OCI-LY7 (cell line): ENCODE measurements at regions not wholly inside any gene's neighbourhood (a gene's known extent, or its start where the extent isn't known, plus 50 kb on each side); places are given as distances from the start of the nearest gene placed in this dataset.

Experiments used
- BruUV-seq: library from RNA; stranded (reverse); fragments of 400-500 nt; replicated peaks from 2 replicates; lab custom pipeline; 2021; lab: Mats Ljungman, UMichigan
- CTCF ChIA-PET: fragments of 300-600 bp; sonication (Branson Sonifier 250); formaldehyde crosslinking; loops from one replicate; lab custom pipeline; 2022; ENCODE audit warnings: antibody characterized with exemption; ENCODE audit not compliant: unreplicated experiment; lab: Charles Lee
- POLR2A ChIA-PET: fragments of 300-600 bp; sonication (Branson Sonifier 250); formaldehyde crosslinking; loops from one replicate; lab custom pipeline; 2022; ENCODE audit warnings: antibody characterized with exemption; lab: Charles Lee
- DNase-seq: peaks from one replicate; pipeline ENCODE4 v3.0.0-alpha.2; 2015; ENCODE audit warnings: low spot score
- H2AFZ ChIP-seq: fragments of 200-600 bp; sonication (generic), shearing (Covaris generic); 2 replicates; pipeline ENCODE4 v1.6.1; 2014; ENCODE audit warnings: mild to moderate bottlenecking, antibody characterized with exemption, low read length, moderate library complexity
- H3K27ac ChIP-seq: fragments of 200-600 bp; sonication (generic); 2 replicates; pipeline ENCODE4 v1.5.1; 2014; ENCODE audit warnings: mixed run types, low read depth, mild to moderate bottlenecking, moderate library complexity, low read length, inconsistent platforms; ENCODE audit not compliant: poor library complexity, severe bottlenecking
- H3K36me3 ChIP-seq: fragments of 200-600 bp; sonication (generic); 2 replicates; pipeline ENCODE4 v1.6.1; 2014; ENCODE audit warnings: mild to moderate bottlenecking, antibody characterized with exemption, low read length, moderate library complexity, mixed read lengths; ENCODE audit not compliant: insufficient read depth
- H3K4me1 ChIP-seq: fragments of 200-600 bp; sonication (generic); 2 replicates; pipeline ENCODE4 v1.5.1; 2014; ENCODE audit warnings: mild to moderate bottlenecking, low read length; ENCODE audit not compliant: insufficient read depth, poor library complexity, severe bottlenecking
- H3K4me2 ChIP-seq: fragments of 200-600 bp; sonication (generic); 2 replicates; pipeline ENCODE4 v1.6.1; 2014; ENCODE audit warnings: mild to moderate bottlenecking, low read length
- H3K4me3 ChIP-seq: fragments of 200-600 bp; sonication (generic); 2 replicates; pipeline ENCODE4 v1.5.1; 2014; ENCODE audit warnings: mild to moderate bottlenecking, low read depth, low read length; ENCODE audit not compliant: poor library complexity, severe bottlenecking
- H3K79me2 ChIP-seq: fragments of 200-600 bp; sonication (generic); 2 replicates; pipeline ENCODE4 v1.6.1; 2016; ENCODE audit warnings: low read depth, mild to moderate bottlenecking, low read length, moderate library complexity, mixed read lengths; ENCODE audit not compliant: insufficient read depth
- H3K9me2 ChIP-seq: fragments of 200-600 bp; sonication (generic); 2 replicates; pipeline ENCODE4 v1.6.1; 2016; ENCODE audit warnings: mild to moderate bottlenecking, low read length, mixed read lengths; ENCODE audit not compliant: insufficient read depth
- H3K9me3 ChIP-seq: fragments of 200-600 bp; sonication (generic); 2 replicates; pipeline ENCODE4 v1.6.1; 2014; ENCODE audit warnings: mild to moderate bottlenecking, mixed run types, low read length, mixed read lengths
- H4K20me1 ChIP-seq: fragments of 200-600 bp; sonication (generic); 2 replicates; pipeline ENCODE4 v1.6.1; 2014; ENCODE audit warnings: mild to moderate bottlenecking, antibody characterized with exemption, low read length, moderate library complexity, mixed read lengths; ENCODE audit not compliant: insufficient read depth
- CTCF ChIP-seq: fragments of 200-600 bp; sonication (generic); conservative IDR thresholded peaks from 2 replicates; pipeline ENCODE4 v1.5.1; 2014; ENCODE audit warnings: mild to moderate bottlenecking, antibody characterized with exemption, low read length, moderate library complexity, mixed read lengths
- EZH2phosphoT487 ChIP-seq: fragments of 200-600 bp; sonication (generic); IDR thresholded peaks from 2 replicates; pipeline ENCODE4 v1.6.1; 2018; ENCODE audit warnings: low read depth, borderline replicate concordance, mild to moderate bottlenecking, mixed run types, antibody characterized with exemption, low read length, moderate library complexity, mixed read lengths
- intact Hi-C: fragments of 100-400 bp; cut with micrococcal nuclease; formaldehyde crosslinking; loops from one replicate; pipeline ENCODE4 v1.10.0; 2022; ENCODE audit not compliant: unreplicated experiment

GRCh38 chr4:17112292-17112659 is 213.8 kb upstream of the LDB2 start:
- no peak overlapping the region for H3K27ac ChIP-seq
- TF ChIP-seq EZH2phosphoT487 (no peak), CTCF (peak; percentile 75)
- peak; percentile 25 for DNase-seq
- no peak overlapping the region for H3K4me3 ChIP-seq
- H3K9me3 ChIP-seq, result no peaks in the 10 kb centered on the region
- no peaks in the 10 kb centered on the region for H3K9me2 ChIP-seq
- H3K79me2 ChIP-seq, result no peaks in the 10 kb centered on the region
- BruUV-seq, result no TSS peak
- H3K4me2 ChIP-seq, result no peak overlapping the region
- no peaks in the 10 kb centered on the region for H4K20me1 ChIP-seq
- CTCF ChIA-PET, result no interaction called here
- no peak overlapping the region for H2AFZ ChIP-seq
- intact Hi-C loops, result no loop called here
- H3K4me1 ChIP-seq, result no peaks in the 10 kb centered on the region
- POLR2A ChIA-PET, result no interaction called here
- H3K36me3 ChIP-seq, result no peaks in the 10 kb centered on the region

- TF ChIP-seq EZH2phosphoT487 (no peak), CTCF (no peak)
- Histone ChIP-seq H3K79me2 (no peaks in the 10 kb centered on the region), H3K4me2 (no peak overlapping the region), H4K20me1 (no peaks in the 10 kb centered on the region), H3K36me3 (no peaks in the 10 kb centered on the region), H2AFZ (no peak overlapping the region), H3K27ac (no peak overlapping the region), H3K4me3 (no peak overlapping the region), H3K9me3 (no peaks in the 10 kb centered on the region), H3K4me1 (no peaks in the 10 kb centered on the region), H3K9me2 (no peaks in the 10 kb centered on the region)
- POLR2A ChIA-PET, result no interaction called here
- intact Hi-C loops, result no loop called here
- no peak for DNase-seq
- CTCF ChIA-PET, result no interaction called here
- BruUV-seq, result no TSS peak
These were observed 210.7 kb upstream of the LDB2 start for GRCh38 chr4:17109126-17109525.

GRCh38 chr4:17103231-17103630 is 204.8 kb upstream of the LDB2 start:
- TF ChIP-seq CTCF (no peak), EZH2phosphoT487 (no peak)
- no peak overlapping the region for H3K4me3 ChIP-seq
- no peaks in the 10 kb centered on the region for H3K9me3 ChIP-seq
- H3K4me1 ChIP-seq, result no peaks in the 10 kb centered on the region
- no TSS peak for BruUV-seq
- H3K9me2 ChIP-seq, result no peaks in the 10 kb centered on the region
- H3K4me2 ChIP-seq, result no peak overlapping the region
- CTCF ChIA-PET, result no interaction called here
- intact Hi-C loops, result no loop called here
- no peak overlapping the region for H2AFZ ChIP-seq
- H3K27ac ChIP-seq, result no peak overlapping the region
- H3K36me3 ChIP-seq, result no peaks in the 10 kb centered on the region
- no peaks in the 10 kb centered on the region for H3K79me2 ChIP-seq
- no peaks in the 10 kb centered on the region for H4K20me1 ChIP-seq
- no peak for DNase-seq
- POLR2A ChIA-PET, result no interaction called here
